ENCODE measurements at regions not wholly inside any gene's neighbourhood (a gene's known extent, or its start where the extent isn't known, plus 50 kb on each side); places are given as distances from the start of the nearest gene placed in this dataset.

- TF ChIP-seq CTCF (IDR thresholded peaks at IDR 0.05 in 4 of 5, conservative IDR thresholded peaks at IDR 0.05 in 1 of 5), result no peak
- TF ChIP-seq POLR2A (IDR thresholded peaks at IDR 0.05), result no peak
Measured at GRCh38 chr5:38182991-38183390, 75.4 kb upstream of the EGFLAM start.

Measured in gastrocnemius medialis (tissue), 4 donors.